ENCODE measurements at regions not wholly inside any gene's neighbourhood (a gene's known extent, or its start where the extent isn't known, plus 50 kb on each side); places are given as distances from the start of the nearest gene placed in this dataset.

GRCh38 chr5:112560371-112560770 is 141.3 kb upstream of the EPB41L4A start (continued):
- TF ChIP-seq ZNF280B (CRISPR knock-in tag; IDR thresholded peaks at IDR 0.05) (no peak), MTF1 (CRISPR knock-in tag; IDR thresholded peaks at IDR 0.05; ENCODE audit: borderline replicate concordance) (no peak), NFIX (CRISPR knock-in tag; IDR thresholded peaks at IDR 0.05; ENCODE audit: low read depth) (no peak), CBFA2T2 (conservative IDR thresholded peaks at IDR 0.05) (no peak), EGR1 (conservative IDR thresholded peaks at IDR 0.05) (no peak)

GRCh38 chr5:112563169-112563826 is 144.2 kb upstream of the EPB41L4A start:
- no TSS peak for BruUV-seq (replicated peaks)
- no peaks in the 10 kb centered on the region for H3K9me1 ChIP-seq (ENCODE audit: control insufficient read depth, insufficient read depth, low read length)
- 2% methylated on average over 4 of the region's 5 CpGs for WGBS (ENCODE audit: insufficient coverage, low coverage, missing lambda C conversion rate)
- intact Hi-C loops (cut with micrococcal nuclease) (no loop called here), in situ Hi-C loops (cut with MboI) (no loop called here)
- ChIA-PET CTCF (ENCODE audit: low intra/inter-chr PET ratio) (no interaction called here), POLR2A (no interaction called here)
- H3K4me3 ChIP-seq, result no peak overlapping the region
- H2AFZ ChIP-seq (ENCODE audit: low read depth, low read length), result no peak overlapping the region
- no peak overlapping the region for H3K27ac ChIP-seq (ENCODE audit: extremely low read depth, low read depth, low read length)
- ATAC-seq (no peak), DNase-seq (ENCODE audit: extremely low read depth in 1 of 4, low spot score in 3 of 4) (no peak), FAIRE-seq (no peak)
- no peak overlapping the region for H3K4me2 ChIP-seq (ENCODE audit: insufficient read depth, low read length)
- H3K9me3 ChIP-seq (replicated peaks; ENCODE audit: control insufficient read depth, insufficient read depth, low read depth, low read length), result 0 out of 2 replicates have a peak, but pooled peaks cover 4% of the 10 kb centered on the region
- H3K27me3 ChIP-seq (ENCODE audit: control insufficient read depth in 2 of 2, insufficient read depth in 2 of 2, low read length in 2 of 2), result no peaks in the 10 kb centered on the region
- H3K9ac ChIP-seq (ENCODE audit: insufficient read depth in 1 of 2, low read depth in 2 of 2, low read length in 2 of 2), result no peak overlapping the region
- H4K20me1 ChIP-seq (replicated peaks; ENCODE audit: control insufficient read depth, insufficient read depth, low read length), result no peaks in the 10 kb centered on the region
- H3K79me2 ChIP-seq (ENCODE audit: control insufficient read depth, insufficient read depth, low read length), result no peaks in the 10 kb centered on the region
- no peaks in the 10 kb centered on the region; a peak in 1 of 5 replicates for H3K4me1 ChIP-seq (replicated peaks in 1 of 2; ENCODE audit: control insufficient read depth in 2 of 2, insufficient read depth in 2 of 2, low read length in 2 of 2)
- no peaks in the 10 kb centered on the region for H3K36me3 ChIP-seq (ENCODE audit: control insufficient read depth, insufficient read depth, low read length)
- no peak for TF ChIP-seq STAG1 (CRISPR knock-in tag; IDR thresholded peaks at IDR 0.05; ENCODE audit: borderline replicate concordance)
- TF ChIP-seq NFRKB (IDR thresholded peaks at IDR 0.05; ENCODE audit: low read depth), result no peak
- no peak for TF ChIP-seq SMARCA4 (IDR thresholded peaks at IDR 0.05)
- TF ChIP-seq, protein P1, sequence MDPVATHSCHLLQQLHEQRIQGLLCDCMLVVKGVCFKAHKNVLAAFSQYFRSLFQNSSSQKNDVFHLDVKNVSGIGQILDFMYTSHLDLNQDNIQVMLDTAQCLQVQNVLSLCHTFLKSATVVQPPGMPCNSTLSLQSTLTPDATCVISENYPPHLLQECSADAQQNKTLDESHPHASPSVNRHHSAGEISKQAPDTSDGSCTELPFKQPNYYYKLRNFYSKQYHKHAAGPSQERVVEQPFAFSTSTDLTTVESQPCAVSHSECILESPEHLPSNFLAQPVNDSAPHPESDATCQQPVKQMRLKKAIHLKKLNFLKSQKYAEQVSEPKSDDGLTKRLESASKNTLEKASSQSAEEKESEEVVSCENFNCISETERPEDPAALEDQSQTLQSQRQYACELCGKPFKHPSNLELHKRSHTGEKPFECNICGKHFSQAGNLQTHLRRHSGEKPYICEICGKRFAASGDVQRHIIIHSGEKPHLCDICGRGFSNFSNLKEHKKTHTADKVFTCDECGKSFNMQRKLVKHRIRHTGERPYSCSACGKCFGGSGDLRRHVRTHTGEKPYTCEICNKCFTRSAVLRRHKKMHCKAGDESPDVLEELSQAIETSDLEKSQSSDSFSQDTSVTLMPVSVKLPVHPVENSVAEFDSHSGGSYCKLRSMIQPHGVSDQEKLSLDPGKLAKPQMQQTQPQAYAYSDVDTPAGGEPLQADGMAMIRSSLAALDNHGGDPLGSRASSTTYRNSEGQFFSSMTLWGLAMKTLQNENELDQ (CRISPR knock-in tag; IDR thresholded peaks at IDR 0.05; ENCODE audit: borderline replicate concordance), result no peak
- TF ChIP-seq, protein P2, sequence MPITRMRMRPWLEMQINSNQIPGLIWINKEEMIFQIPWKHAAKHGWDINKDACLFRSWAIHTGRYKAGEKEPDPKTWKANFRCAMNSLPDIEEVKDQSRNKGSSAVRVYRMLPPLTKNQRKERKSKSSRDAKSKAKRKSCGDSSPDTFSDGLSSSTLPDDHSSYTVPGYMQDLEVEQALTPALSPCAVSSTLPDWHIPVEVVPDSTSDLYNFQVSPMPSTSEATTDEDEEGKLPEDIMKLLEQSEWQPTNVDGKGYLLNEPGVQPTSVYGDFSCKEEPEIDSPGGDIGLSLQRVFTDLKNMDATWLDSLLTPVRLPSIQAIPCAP (CRISPR knock-in tag; IDR thresholded peaks at IDR 0.05; ENCODE audit: borderline replicate concordance), result no peak
- TF ChIP-seq SRSF1 (IDR thresholded peaks at IDR 0.05; ENCODE audit: low read depth, low read length), result no peak
- TF ChIP-seq COPS2 (conservative IDR thresholded peaks at IDR 0.05), result no peak
- TF ChIP-seq, protein P3, sequence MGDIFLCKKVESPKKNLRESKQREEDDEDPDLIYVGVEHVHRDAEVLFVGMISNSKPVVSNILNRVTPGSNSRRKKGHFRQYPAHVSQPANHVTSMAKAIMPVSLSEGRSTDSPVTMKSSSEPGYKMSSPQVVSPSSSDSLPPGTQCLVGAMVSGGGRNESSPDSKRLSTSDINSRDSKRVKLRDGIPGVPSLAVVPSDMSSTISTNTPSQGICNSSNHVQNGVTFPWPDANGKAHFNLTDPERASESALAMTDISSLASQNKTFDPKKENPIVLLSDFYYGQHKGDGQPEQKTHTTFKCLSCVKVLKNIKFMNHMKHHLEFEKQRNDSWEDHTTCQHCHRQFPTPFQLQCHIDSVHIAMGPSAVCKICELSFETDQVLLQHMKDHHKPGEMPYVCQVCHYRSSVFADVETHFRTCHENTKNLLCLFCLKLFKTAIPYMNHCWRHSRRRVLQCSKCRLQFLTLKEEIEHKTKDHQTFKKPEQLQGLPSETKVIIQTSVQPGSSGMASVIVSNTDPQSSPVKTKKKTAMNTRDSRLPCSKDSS (IDR thresholded peaks at IDR 0.05; ENCODE audit: low read depth, partially characterized antibody), result peak; percentile 60
- TF ChIP-seq ZNF12 (CRISPR knock-in tag; IDR thresholded peaks at IDR 0.05), result no peak
- TF ChIP-seq SOX6 (IDR thresholded peaks at IDR 0.05), result no peak
- peak; percentile 71; the same call in 1 of the 2 replicates for TF ChIP-seq CBX5 (IDR thresholded peaks at IDR 0.05; ENCODE audit: borderline replicate concordance, low read depth)
